ENCODE measurements at regions not wholly inside any gene's neighbourhood (a gene's known extent, or its start where the extent isn't known, plus 50 kb on each side); places are given as distances from the start of the nearest gene placed in this dataset.
"Not testable (repeated sequence)": the region's sequence is repeated elsewhere in the genome, so short reads cannot be mapped to it uniquely, and the experiment has no call there.

- intact Hi-C loops (cut with DNase I): no loop called here
Observed at GRCh38 chr9:124124729-124125650, 113.4 kb downstream of the LHX2 start.

GRCh38 chr9:124125651-124125977 is 114.0 kb downstream of the LHX2 start:
- intact Hi-C loops (cut with DNase I): no loop called here
- no peak for DNase-seq (ENCODE audit: low spot score)

More at GRCh38 chr9:124124729-124125650, 113.4 kb downstream of the LHX2 start:
- DNase-seq (ENCODE audit: low spot score): no peak

GRCh38 chr9:124126648-124127646 is 115.4 kb downstream of the LHX2 start:
- intact Hi-C loops (cut with DNase I): loop anchor here (2.0 kb wide), 2 partner anchors 194 to 410 kb away; no protein-coding TSS in a partner anchor

GRCh38 chr9:124128568-124129166 is 117.1 kb downstream of the LHX2 start:
- no peak for DNase-seq (ENCODE audit: low spot score)
- intact Hi-C loops (cut with DNase I): no loop called here

More at GRCh38 chr9:124126648-124127646, 115.4 kb downstream of the LHX2 start:
- peak; percentile 90 for DNase-seq (ENCODE audit: low spot score)

GRCh38 chr9:124130277-124131075 is 118.9 kb downstream of the LHX2 start:
- intact Hi-C loops (cut with DNase I): no loop called here
- no peak for DNase-seq (ENCODE audit: low spot score)

GRCh38 chr9:124131518-124131917 is 120.0 kb downstream of the LHX2 start:
- DNase-seq (ENCODE audit: low spot score); intact Hi-C loops (cut with DNase I): not testable (repeated sequence)

GRCh38 chr9:124132671-124133147 is 121.1 kb downstream of the LHX2 start:
- intact Hi-C loops (cut with DNase I): no loop called here
- DNase-seq (ENCODE audit: low spot score): no peak

- no peak for DNase-seq (ENCODE audit: low spot score)
- intact Hi-C loops (cut with DNase I): no loop called here
Observed at GRCh38 chr9:124133727-124134126, 122.2 kb downstream of the LHX2 start.

- intact Hi-C loops (cut with DNase I): no loop called here
- no peak for DNase-seq (ENCODE audit: low spot score)
Observed at GRCh38 chr9:124134526-124134925, 123.0 kb downstream of the LHX2 start.

GRCh38 chr9:124135813-124136365 is 121.9 kb upstream of the NEK6 start:
- intact Hi-C loops (cut with DNase I): no loop called here
- DNase-seq (ENCODE audit: low spot score): no peak

GRCh38 chr9:124137009-124137943 is 120.5 kb upstream of the NEK6 start:
- intact Hi-C loops (cut with DNase I): no loop called here
- no peak for DNase-seq (ENCODE audit: low spot score)

GRCh38 chr9:124137944-124138335 is 119.8 kb upstream of the NEK6 start:
- DNase-seq (ENCODE audit: low spot score): no peak
- intact Hi-C loops (cut with DNase I): no loop called here

GRCh38 chr9:124139001-124139400 is 118.7 kb upstream of the NEK6 start:
- intact Hi-C loops (cut with DNase I): no loop called here
- DNase-seq (ENCODE audit: low spot score): no peak

- intact Hi-C loops (cut with DNase I): no loop called here
- DNase-seq (ENCODE audit: low spot score): no peak
Observed at GRCh38 chr9:124140941-124141568, 116.7 kb upstream of the NEK6 start.

- intact Hi-C loops (cut with DNase I); DNase-seq (ENCODE audit: low spot score): not testable (repeated sequence)
Observed at GRCh38 chr9:124144561-124145123, 113.1 kb upstream of the NEK6 start.

- DNase-seq (ENCODE audit: low spot score): no peak
- intact Hi-C loops (cut with DNase I): no loop called here
Observed at GRCh38 chr9:124146031-124146561, 111.7 kb upstream of the NEK6 start.
